ENCODE measurements at regions not wholly inside any gene's neighbourhood (a gene's known extent, or its start where the extent isn't known, plus 50 kb on each side); places are given as distances from the start of the nearest gene placed in this dataset.

DNA sequence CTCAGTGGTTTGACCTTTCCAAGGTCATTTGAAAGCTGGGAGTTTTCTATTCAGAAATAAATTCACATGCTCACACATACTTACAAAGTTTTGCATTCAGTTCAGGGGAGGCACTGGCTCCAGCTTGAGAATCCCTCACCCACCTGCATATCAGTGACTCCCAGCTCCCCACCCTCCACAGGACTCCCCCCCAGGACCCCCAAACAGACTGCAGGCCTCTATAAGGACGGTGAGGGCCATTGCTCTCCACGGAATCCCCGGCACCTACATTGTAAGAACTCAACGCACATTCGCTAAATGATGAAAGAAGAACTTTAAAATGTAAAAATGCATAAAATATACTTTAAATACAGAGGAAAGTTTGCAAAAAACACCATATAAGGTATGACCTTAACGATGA is 97.2 kb upstream of the TEX51 start:
- intact Hi-C loops (cut with DNase I), result no loop called here
- Histone ChIP-seq H3K27ac (no peak overlapping the region), H3K4me3 (no peak overlapping the region), H3K27me3 (no peaks in the 10 kb centered on the region), H3K36me3 (no peaks in the 10 kb centered on the region), H3K9me3 (no peaks in the 10 kb centered on the region), H3K4me1 (no peaks in the 10 kb centered on the region)
- peak in 1 of 2 donors; percentile 64 for DNase-seq (ENCODE audit: extremely low spot score in 2 of 2)
- TF ChIP-seq POLR2AphosphoS5 (IDR thresholded peaks at IDR 0.05; ENCODE audit: insufficient read depth in 1 of 2, low read depth in 1 of 2) (no peak), POLR2A (IDR thresholded peaks at IDR 0.05) (no peak)
- TF ChIP-seq, protein P1, sequence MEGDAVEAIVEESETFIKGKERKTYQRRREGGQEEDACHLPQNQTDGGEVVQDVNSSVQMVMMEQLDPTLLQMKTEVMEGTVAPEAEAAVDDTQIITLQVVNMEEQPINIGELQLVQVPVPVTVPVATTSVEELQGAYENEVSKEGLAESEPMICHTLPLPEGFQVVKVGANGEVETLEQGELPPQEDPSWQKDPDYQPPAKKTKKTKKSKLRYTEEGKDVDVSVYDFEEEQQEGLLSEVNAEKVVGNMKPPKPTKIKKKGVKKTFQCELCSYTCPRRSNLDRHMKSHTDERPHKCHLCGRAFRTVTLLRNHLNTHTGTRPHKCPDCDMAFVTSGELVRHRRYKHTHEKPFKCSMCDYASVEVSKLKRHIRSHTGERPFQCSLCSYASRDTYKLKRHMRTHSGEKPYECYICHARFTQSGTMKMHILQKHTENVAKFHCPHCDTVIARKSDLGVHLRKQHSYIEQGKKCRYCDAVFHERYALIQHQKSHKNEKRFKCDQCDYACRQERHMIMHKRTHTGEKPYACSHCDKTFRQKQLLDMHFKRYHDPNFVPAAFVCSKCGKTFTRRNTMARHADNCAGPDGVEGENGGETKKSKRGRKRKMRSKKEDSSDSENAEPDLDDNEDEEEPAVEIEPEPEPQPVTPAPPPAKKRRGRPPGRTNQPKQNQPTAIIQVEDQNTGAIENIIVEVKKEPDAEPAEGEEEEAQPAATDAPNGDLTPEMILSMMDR (IDR thresholded peaks at IDR 0.05), result no peak

DNA sequence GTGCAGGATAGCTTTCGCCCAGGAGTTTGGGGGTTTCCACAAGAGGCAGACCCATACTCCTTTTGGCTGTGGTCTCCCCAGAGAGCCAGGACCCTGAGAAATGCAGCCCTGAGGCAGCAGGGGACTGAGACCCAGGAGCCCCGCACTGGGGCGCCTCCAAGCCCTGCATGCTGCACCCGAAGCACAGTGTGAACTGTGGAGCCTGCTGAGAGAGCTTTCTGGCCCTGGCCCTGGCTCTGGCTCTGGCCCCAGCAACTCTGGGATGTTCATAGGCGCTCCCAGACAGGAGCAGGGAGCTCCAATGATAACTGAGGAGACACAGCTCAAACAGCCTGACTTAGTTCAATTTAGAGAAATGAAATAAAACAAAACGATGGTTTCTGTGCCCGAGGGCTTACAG is 96.4 kb upstream of the TEX51 start:
- Histone ChIP-seq H3K4me1 (no peaks in the 10 kb centered on the region), H3K27ac (no peak overlapping the region), H3K9me3 (no peaks in the 10 kb centered on the region), H3K36me3 (no peaks in the 10 kb centered on the region), H3K4me3 (no peak overlapping the region), H3K27me3 (no peaks in the 10 kb centered on the region)
- no peak for TF ChIP-seq POLR2A (IDR thresholded peaks at IDR 0.05)
- TF ChIP-seq, protein P1 (IDR thresholded peaks at IDR 0.05), result no peak
- TF ChIP-seq POLR2AphosphoS5 (IDR thresholded peaks at IDR 0.05; ENCODE audit: insufficient read depth in 1 of 2, low read depth in 1 of 2), result no peak
- intact Hi-C loops (cut with DNase I), result no loop called here
- DNase-seq (ENCODE audit: extremely low spot score in 2 of 2), result peak; percentile 55 to 77

DNA sequence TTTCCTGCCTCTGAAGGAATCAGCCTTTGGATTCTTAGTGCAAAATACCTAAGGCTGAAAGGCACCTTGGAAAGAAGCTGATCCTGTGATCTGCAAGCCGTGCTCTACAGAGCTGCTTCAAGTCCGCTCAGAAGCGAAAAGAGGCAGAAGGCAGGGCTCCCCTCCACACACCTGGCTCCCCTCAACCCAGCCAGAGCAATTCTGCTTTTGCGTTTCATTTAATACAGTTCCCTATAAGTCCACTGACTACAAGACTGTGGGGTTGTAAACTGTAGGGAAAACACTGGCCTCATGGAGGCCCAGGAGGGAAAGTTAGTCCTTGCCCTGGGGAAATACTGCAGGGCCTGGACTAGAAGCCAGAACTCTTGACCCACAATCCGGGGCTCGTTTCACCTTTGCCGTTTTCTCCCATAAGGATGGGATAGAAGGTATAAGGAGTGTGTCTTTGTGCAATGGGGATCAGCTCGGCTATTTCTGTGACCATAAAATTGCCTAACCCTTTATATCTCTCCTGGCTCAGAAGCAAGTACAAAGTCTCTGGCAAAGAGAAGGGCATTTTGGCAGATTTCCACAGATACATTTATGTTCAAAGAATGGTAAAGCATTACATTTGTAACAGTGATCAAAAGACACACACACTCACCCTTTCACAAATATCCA is 95.8 kb upstream of the TEX51 start:
- TF ChIP-seq POLR2AphosphoS5 (IDR thresholded peaks at IDR 0.05; ENCODE audit: insufficient read depth in 1 of 2, low read depth in 1 of 2) (no peak), POLR2A (IDR thresholded peaks at IDR 0.05) (no peak)
- TF ChIP-seq, protein P1 (IDR thresholded peaks at IDR 0.05), result no peak
- no peaks in the 10 kb centered on the region for H3K36me3 ChIP-seq
- H3K4me1 ChIP-seq, result no peaks in the 10 kb centered on the region
- no peaks in the 10 kb centered on the region for H3K27me3 ChIP-seq
- H3K27ac ChIP-seq, result no peak overlapping the region
- H3K4me3 ChIP-seq, result no peak overlapping the region
- intact Hi-C loops (cut with DNase I), result no loop called here
- no peaks in the 10 kb centered on the region for H3K9me3 ChIP-seq
- peak; percentile 52 to 60 for DNase-seq (ENCODE audit: extremely low spot score in 2 of 2)

DNA sequence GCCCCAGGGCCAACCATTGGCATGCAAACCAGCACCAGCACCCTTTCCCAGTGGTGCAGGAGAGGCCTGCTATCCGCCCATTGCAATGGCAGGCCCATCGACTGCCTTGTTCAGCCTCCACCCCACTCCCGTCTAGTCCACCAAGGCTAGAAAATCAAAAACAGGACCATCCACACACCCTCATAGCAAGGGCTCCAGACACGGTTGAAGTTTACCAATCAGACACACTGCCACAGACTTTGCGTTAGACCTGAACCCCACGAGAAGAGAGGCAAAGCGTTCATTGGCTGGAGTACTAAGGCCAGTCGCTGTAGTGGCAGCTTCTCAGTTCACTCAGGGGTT is 95.3 kb upstream of the TEX51 start:
- no peak for TF ChIP-seq POLR2A (IDR thresholded peaks at IDR 0.05)
- H3K36me3 ChIP-seq, result no peaks in the 10 kb centered on the region
- DNase-seq (ENCODE audit: extremely low spot score in 2 of 2), result peak in 1 of 2 donors; percentile 22
- no peak overlapping the region for H3K27ac ChIP-seq
- no peaks in the 10 kb centered on the region for H3K27me3 ChIP-seq
- H3K4me3 ChIP-seq, result no peak overlapping the region
- H3K9me3 ChIP-seq, result no peaks in the 10 kb centered on the region
- intact Hi-C loops (cut with DNase I), result no loop called here
- H3K4me1 ChIP-seq, result no peaks in the 10 kb centered on the region

DNA sequence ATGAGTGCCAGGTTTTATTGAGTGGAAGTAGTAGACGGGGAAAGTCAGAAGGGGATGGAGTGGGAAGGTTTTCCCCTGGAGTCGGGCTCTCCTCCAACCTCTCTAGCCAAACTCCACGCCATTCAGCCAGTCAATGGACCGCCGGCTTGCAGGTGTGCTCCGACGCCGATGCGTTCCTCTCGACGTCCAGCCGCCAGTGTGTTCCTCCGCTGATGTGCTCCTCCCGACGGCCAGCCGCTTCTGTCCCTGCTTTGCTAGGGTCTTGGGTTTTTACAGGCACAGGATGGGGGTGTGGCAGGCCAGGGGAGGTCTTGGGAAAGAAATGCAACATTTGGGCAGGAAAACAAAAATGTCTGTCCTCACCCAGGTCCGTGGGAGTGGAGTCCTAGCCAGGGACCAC is 94.3 kb upstream of the TEX51 start:
- Histone ChIP-seq H3K27ac (no peak overlapping the region), H3K4me3 (no peak overlapping the region), H3K9me3 (no peaks in the 10 kb centered on the region), H3K36me3 (no peaks in the 10 kb centered on the region), H3K27me3 (no peaks in the 10 kb centered on the region), H3K4me1 (no peaks in the 10 kb centered on the region)
- intact Hi-C loops (cut with DNase I), result no loop called here
- TF ChIP-seq, protein P1 (IDR thresholded peaks at IDR 0.05), result no peak
- TF ChIP-seq POLR2A (IDR thresholded peaks at IDR 0.05) (no peak), POLR2AphosphoS5 (IDR thresholded peaks at IDR 0.05; ENCODE audit: insufficient read depth in 1 of 2, low read depth in 1 of 2) (no peak)
- DNase-seq (ENCODE audit: extremely low spot score in 2 of 2), result peak; percentile 52 to 72
